ENCODE measurements at regions not wholly inside any gene's neighbourhood (a gene's known extent, or its start where the extent isn't known, plus 50 kb on each side); places are given as distances from the start of the nearest gene placed in this dataset.

DNA sequence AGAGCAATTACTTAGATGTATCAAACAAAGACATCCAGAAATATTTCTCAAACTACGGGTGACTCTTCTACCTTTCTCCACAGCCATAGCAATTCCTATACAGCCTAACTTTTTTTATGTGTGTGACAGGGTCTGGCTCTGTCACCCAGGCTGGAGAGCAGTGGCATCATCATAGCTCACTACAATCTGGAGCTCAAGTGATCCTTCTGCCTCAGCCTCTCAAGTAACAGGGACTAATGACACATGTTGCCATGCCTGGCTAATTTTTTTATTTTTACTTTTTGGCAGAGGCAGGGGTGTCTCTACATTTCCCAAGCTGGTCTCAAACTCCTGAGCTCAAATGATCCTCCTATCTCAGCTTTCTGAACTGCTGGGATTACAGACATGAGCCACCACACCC, 328.9 kb upstream of the NT5C1B start:
- ChIA-PET CTCF (no interaction called here), POLR2A (no interaction called here)
- H3K27me3 Mint-ChIP-seq (ENCODE audit: insufficient read depth, unreplicated experiment) = peaks cover 4% of the 10 kb centered on the region
- Histone ChIP-seq H3K27me3 (replicated peaks; ENCODE audit: control insufficient read depth, insufficient read depth, low read length) (no peaks in the 10 kb centered on the region), H3K4me3 (ENCODE audit: low read depth, low read length) (no peak overlapping the region), H3K9me3 (no peaks in the 10 kb centered on the region), H3K36me3 (ENCODE audit: control insufficient read depth, insufficient read depth, low read length) (no peaks in the 10 kb centered on the region), H3K4me1 (0 out of 2 replicates have a peak, but pooled peaks cover 2% of the 10 kb centered on the region)
- peaks cover 9% of the 10 kb centered on the region for H3K4me1 Mint-ChIP-seq (ENCODE audit: low read depth, unreplicated experiment)
- no peak for DNase-seq
- H3K9me3 Mint-ChIP-seq (ENCODE audit: unreplicated experiment) = no peaks in the 10 kb centered on the region
- H3K36me3 Mint-ChIP-seq (ENCODE audit: insufficient read depth, unreplicated experiment) = no peaks in the 10 kb centered on the region
- H3K27ac Mint-ChIP-seq (ENCODE audit: unreplicated experiment) = no peak overlapping the region
- no TSS peak for BruUV-seq (replicated peaks)
- no peak overlapping the region for H3K4me3 Mint-ChIP-seq (ENCODE audit: unreplicated experiment)
- intact Hi-C loops (cut with micrococcal nuclease; ENCODE audit: unreplicated experiment) = no loop called here
- TF ChIP-seq, protein P1, sequence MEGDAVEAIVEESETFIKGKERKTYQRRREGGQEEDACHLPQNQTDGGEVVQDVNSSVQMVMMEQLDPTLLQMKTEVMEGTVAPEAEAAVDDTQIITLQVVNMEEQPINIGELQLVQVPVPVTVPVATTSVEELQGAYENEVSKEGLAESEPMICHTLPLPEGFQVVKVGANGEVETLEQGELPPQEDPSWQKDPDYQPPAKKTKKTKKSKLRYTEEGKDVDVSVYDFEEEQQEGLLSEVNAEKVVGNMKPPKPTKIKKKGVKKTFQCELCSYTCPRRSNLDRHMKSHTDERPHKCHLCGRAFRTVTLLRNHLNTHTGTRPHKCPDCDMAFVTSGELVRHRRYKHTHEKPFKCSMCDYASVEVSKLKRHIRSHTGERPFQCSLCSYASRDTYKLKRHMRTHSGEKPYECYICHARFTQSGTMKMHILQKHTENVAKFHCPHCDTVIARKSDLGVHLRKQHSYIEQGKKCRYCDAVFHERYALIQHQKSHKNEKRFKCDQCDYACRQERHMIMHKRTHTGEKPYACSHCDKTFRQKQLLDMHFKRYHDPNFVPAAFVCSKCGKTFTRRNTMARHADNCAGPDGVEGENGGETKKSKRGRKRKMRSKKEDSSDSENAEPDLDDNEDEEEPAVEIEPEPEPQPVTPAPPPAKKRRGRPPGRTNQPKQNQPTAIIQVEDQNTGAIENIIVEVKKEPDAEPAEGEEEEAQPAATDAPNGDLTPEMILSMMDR (IDR thresholded peaks at IDR 0.05; ENCODE audit: insufficient read depth in 1 of 2, low read depth in 1 of 2, low read length in 1 of 2, severe bottlenecking in 1 of 2, unreplicated experiment in 1 of 2) = no peak

DNA sequence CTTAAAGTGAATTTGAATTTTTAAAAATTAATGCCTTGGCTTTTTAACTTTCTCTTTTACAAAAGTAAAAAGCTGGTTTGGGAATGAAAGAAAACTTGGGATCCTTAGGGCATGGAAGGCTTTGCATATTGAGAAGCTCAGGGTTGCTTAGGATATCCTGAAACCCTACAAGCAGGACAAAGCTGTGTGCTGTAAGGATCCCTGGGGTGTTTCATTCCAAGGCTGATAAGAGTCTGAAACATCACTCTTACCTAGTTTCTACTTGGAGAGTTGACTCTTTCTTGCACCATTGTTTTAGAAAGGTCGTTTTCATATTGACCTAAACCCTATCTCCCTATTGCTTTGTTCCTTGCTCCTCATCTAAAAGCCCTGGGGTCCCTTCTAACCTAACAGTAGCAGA, 325.9 kb upstream of the NT5C1B start:
- Mint-ChIP-seq H3K9me3 (ENCODE audit: unreplicated experiment) (no peaks in the 10 kb centered on the region), H3K27me3 (ENCODE audit: insufficient read depth, unreplicated experiment) (peaks cover 4% of the 10 kb centered on the region), H3K4me1 (ENCODE audit: low read depth, unreplicated experiment) (peaks cover 6% of the 10 kb centered on the region), H3K36me3 (ENCODE audit: insufficient read depth, unreplicated experiment) (no peaks in the 10 kb centered on the region), H3K27ac (ENCODE audit: unreplicated experiment) (no peak overlapping the region), H3K4me3 (ENCODE audit: unreplicated experiment) (no peak overlapping the region)
- H3K27me3 ChIP-seq (replicated peaks; ENCODE audit: control insufficient read depth, insufficient read depth, low read length) = no peaks in the 10 kb centered on the region; the same call in 1 of the 2 replicates
- H3K36me3 ChIP-seq (ENCODE audit: control insufficient read depth, insufficient read depth, low read length) = no peaks in the 10 kb centered on the region
- ChIA-PET CTCF (no interaction called here), POLR2A (no interaction called here)
- no peak overlapping the region for H3K4me3 ChIP-seq (ENCODE audit: low read depth, low read length)
- no peaks in the 10 kb centered on the region for H3K9me3 ChIP-seq
- no peak for DNase-seq
- H3K4me1 ChIP-seq = no peaks in the 10 kb centered on the region
- intact Hi-C loops (cut with micrococcal nuclease; ENCODE audit: unreplicated experiment) = no loop called here
- no TSS peak for BruUV-seq (replicated peaks)
- TF ChIP-seq, protein P1 (IDR thresholded peaks at IDR 0.05; ENCODE audit: insufficient read depth in 1 of 2, low read depth in 1 of 2, low read length in 1 of 2, severe bottlenecking in 1 of 2, unreplicated experiment in 1 of 2) = no peak

DNA sequence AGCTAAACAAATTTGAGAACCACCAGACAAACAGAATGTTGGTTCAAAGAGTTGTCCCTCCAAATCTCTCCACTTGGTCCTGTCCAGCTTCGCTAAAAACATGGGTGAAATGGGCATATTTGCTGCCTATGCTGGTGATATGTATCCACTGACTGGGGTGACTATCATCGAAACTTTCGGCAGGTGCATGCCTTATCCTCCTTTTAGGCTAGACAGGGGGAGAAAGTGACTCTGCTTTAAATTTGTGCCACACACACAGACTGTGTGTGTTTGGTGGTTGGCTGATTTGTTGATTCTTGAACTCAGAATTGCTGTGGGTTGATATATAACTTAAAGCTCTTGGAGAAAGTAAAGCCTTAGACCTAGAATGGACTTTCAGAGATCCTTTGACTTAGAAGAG, 324.1 kb upstream of the NT5C1B start:
- no peak for DNase-seq
- CTCF ChIA-PET = no interaction called here

More for the DNA sequence above, 324.1 kb upstream of the NT5C1B start:
- Mint-ChIP-seq H3K27me3 (ENCODE audit: insufficient read depth, unreplicated experiment) (peaks cover 4% of the 10 kb centered on the region), H3K9me3 (ENCODE audit: unreplicated experiment) (no peaks in the 10 kb centered on the region), H3K4me1 (ENCODE audit: low read depth, unreplicated experiment) (peaks cover 6% of the 10 kb centered on the region), H3K36me3 (ENCODE audit: insufficient read depth, unreplicated experiment) (no peaks in the 10 kb centered on the region), H3K27ac (ENCODE audit: unreplicated experiment) (no peak overlapping the region), H3K4me3 (ENCODE audit: unreplicated experiment) (no peak overlapping the region)
- TF ChIP-seq, protein P1 (IDR thresholded peaks at IDR 0.05; ENCODE audit: insufficient read depth in 1 of 2, low read depth in 1 of 2, low read length in 1 of 2, severe bottlenecking in 1 of 2, unreplicated experiment in 1 of 2) = no peak
- H3K9me3 ChIP-seq = no peaks in the 10 kb centered on the region
- no peaks in the 10 kb centered on the region for H3K4me1 ChIP-seq
- no TSS peak for BruUV-seq (replicated peaks)
- no peaks in the 10 kb centered on the region; the same call in 1 of the 2 replicates for H3K27me3 ChIP-seq (replicated peaks; ENCODE audit: control insufficient read depth, insufficient read depth, low read length)
- POLR2A ChIA-PET = no interaction called here
- H3K36me3 ChIP-seq (ENCODE audit: control insufficient read depth, insufficient read depth, low read length) = no peaks in the 10 kb centered on the region
- no peak overlapping the region for H3K4me3 ChIP-seq (ENCODE audit: low read depth, low read length)
- intact Hi-C loops (cut with micrococcal nuclease; ENCODE audit: unreplicated experiment) = no loop called here
